ENCODE measurements at regions not wholly inside any gene's neighbourhood (a gene's known extent, or its start where the extent isn't known, plus 50 kb on each side); places are given as distances from the start of the nearest gene placed in this dataset.

GRCh38 chr16:65895906-65896305 is 470.6 kb upstream of the CDH5 start:
- Histone ChIP-seq H3K9me3 (ENCODE audit: control insufficient read depth, insufficient read depth, low read length) (no peaks in the 10 kb centered on the region), H3K27ac (ENCODE audit: low read length) (no peak overlapping the region), H3K4me3 (ENCODE audit: low read length) (no peak overlapping the region), H3K36me3 (ENCODE audit: control insufficient read depth, insufficient read depth, low read length) (no peaks in the 10 kb centered on the region), H3K27me3 (ENCODE audit: control insufficient read depth, insufficient read depth, low read length) (no peaks in the 10 kb centered on the region), H3K4me1 (ENCODE audit: control insufficient read depth, insufficient read depth, low read length) (no peaks in the 10 kb centered on the region)
- no CpG with 5 or more reads among the region's 1 CpG for WGBS (ENCODE audit: insufficient coverage, insufficient read length)
- DNase-seq (ENCODE audit: low read depth, low spot score): no peak

DNA sequence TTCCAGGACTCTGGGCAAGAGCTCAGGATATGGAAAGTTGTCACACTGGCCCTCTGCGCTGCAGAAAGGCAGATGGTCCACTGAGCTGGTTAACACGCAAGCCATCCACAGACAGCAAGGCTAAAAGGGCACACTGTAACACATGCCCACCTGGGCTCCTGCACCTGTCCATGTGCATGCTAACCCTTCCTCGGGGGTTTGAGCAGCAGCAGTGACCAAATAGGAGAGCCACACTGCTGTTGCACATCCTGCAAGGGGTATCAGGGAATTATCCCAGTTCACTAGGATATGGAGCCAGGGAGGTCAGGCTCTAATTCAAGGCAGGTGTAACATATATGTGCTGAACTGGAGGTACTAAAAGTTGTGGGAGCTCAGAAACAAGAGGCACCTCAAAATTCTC is 471.0 kb upstream of the CDH5 start:
- H3K9me3 ChIP-seq (ENCODE audit: control insufficient read depth, insufficient read depth, low read length): no peaks in the 10 kb centered on the region
- no peak overlapping the region for H3K27ac ChIP-seq (ENCODE audit: low read length)
- H3K27me3 ChIP-seq (ENCODE audit: control insufficient read depth, insufficient read depth, low read length): no peaks in the 10 kb centered on the region
- no peak overlapping the region for H3K4me3 ChIP-seq (ENCODE audit: low read length)
- no peaks in the 10 kb centered on the region for H3K36me3 ChIP-seq (ENCODE audit: control insufficient read depth, insufficient read depth, low read length)
- no peaks in the 10 kb centered on the region for H3K4me1 ChIP-seq (ENCODE audit: control insufficient read depth, insufficient read depth, low read length)
- no peak for DNase-seq (ENCODE audit: low read depth, low spot score)
- no CpG with 5 or more reads among the region's 3 CpGs for WGBS (ENCODE audit: insufficient coverage, insufficient read length)

- no CpG with 5 or more reads among the region's 4 CpGs for WGBS (ENCODE audit: insufficient coverage, insufficient read length)
Observed at GRCh38 chr16:65890203-65890602, 476.3 kb upstream of the CDH5 start.

DNA sequence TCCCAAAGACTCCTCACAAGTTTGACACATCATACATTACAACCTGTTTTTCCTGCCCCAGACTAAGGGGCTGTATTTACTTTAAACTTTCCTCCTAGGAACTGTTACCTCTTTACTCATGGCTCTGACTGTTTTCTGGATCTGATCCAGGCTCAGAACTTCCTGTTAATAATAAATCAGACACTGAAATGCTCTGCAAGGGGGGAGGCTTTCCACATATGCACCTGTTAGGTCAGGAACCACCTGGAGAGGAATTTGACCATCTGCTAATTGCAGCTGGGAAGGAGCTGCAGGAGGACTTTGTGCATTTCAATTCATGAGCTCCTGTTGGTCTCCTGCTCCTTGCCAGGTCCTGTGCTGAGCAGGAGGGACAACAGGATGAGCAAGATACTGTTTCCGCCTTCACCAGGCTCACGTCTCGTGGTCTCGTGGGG is 476.9 kb upstream of the CDH5 start:
- no CpG with 5 or more reads among the region's 4 CpGs for WGBS (ENCODE audit: insufficient coverage, insufficient read length)
- no peak for DNase-seq (ENCODE audit: low read depth, low spot score)
- H3K36me3 ChIP-seq (ENCODE audit: control insufficient read depth, insufficient read depth, low read length): no peaks in the 10 kb centered on the region
- H3K27ac ChIP-seq (ENCODE audit: low read length): no peak overlapping the region
- H3K4me3 ChIP-seq (ENCODE audit: low read length): no peak overlapping the region
- H3K27me3 ChIP-seq (ENCODE audit: control insufficient read depth, insufficient read depth, low read length): no peaks in the 10 kb centered on the region
- H3K9me3 ChIP-seq (ENCODE audit: control insufficient read depth, insufficient read depth, low read length): no peaks in the 10 kb centered on the region
- no peaks in the 10 kb centered on the region; the same call in 1 of the 2 replicates for H3K4me1 ChIP-seq (ENCODE audit: control insufficient read depth, insufficient read depth, low read length)

More at GRCh38 chr16:65890203-65890602, 476.3 kb upstream of the CDH5 start:
- Histone ChIP-seq H3K4me1 (ENCODE audit: control insufficient read depth, insufficient read depth, low read length) (no peaks in the 10 kb centered on the region; the same call in 1 of the 2 replicates), H3K27ac (ENCODE audit: low read length) (no peak overlapping the region), H3K27me3 (ENCODE audit: control insufficient read depth, insufficient read depth, low read length) (no peaks in the 10 kb centered on the region), H3K4me3 (ENCODE audit: low read length) (no peak overlapping the region), H3K9me3 (ENCODE audit: control insufficient read depth, insufficient read depth, low read length) (no peaks in the 10 kb centered on the region), H3K36me3 (ENCODE audit: control insufficient read depth, insufficient read depth, low read length) (no peaks in the 10 kb centered on the region)
- no peak for DNase-seq (ENCODE audit: low read depth, low spot score)

- Histone ChIP-seq H3K27ac (ENCODE audit: low read length) (no peak overlapping the region), H3K27me3 (ENCODE audit: control insufficient read depth, insufficient read depth, low read length) (no peaks in the 10 kb centered on the region), H3K4me3 (ENCODE audit: low read length) (no peak overlapping the region), H3K36me3 (ENCODE audit: control insufficient read depth, insufficient read depth, low read length) (no peaks in the 10 kb centered on the region), H3K4me1 (ENCODE audit: control insufficient read depth, insufficient read depth, low read length) (no peaks in the 10 kb centered on the region; the same call in 1 of the 2 replicates), H3K9me3 (ENCODE audit: control insufficient read depth, insufficient read depth, low read length) (no peaks in the 10 kb centered on the region)
- WGBS (ENCODE audit: insufficient coverage, insufficient read length): no CpG with 5 or more reads among the region's 8 CpGs
- no peak for DNase-seq (ENCODE audit: low read depth, low spot score)
Observed at GRCh38 chr16:65888201-65888600, 478.3 kb upstream of the CDH5 start.

DNA sequence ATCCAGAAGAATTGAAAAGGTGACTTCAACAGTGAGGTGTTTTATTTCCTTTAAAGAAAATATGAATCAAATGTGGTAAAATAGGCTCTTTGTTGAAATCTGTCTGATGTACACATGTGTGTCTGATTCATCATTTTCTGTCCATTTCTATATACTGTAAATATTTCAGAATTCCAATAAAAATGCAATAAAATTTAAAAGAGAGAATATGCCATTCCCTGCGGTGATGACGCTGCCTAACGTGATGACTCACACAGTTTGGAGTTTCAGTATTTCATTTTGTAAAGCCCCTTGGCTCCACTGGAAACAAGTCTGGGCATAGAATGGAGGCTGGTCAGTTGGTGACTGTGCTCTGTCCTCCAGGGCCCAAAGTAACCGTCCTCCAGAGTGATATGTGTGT is 482.5 kb upstream of the CDH5 start:
- no peaks in the 10 kb centered on the region; the same call in 1 of the 2 replicates for H3K4me1 ChIP-seq (ENCODE audit: control insufficient read depth, insufficient read depth, low read length)
- no peak for DNase-seq (ENCODE audit: low read depth, low spot score)
- H3K27me3 ChIP-seq (ENCODE audit: control insufficient read depth, insufficient read depth, low read length): no peaks in the 10 kb centered on the region
- H3K4me3 ChIP-seq (ENCODE audit: low read length): no peak overlapping the region
- no CpG with 5 or more reads among the region's 4 CpGs for WGBS (ENCODE audit: insufficient coverage, insufficient read length)
- no peaks in the 10 kb centered on the region for H3K36me3 ChIP-seq (ENCODE audit: control insufficient read depth, insufficient read depth, low read length)
- H3K9me3 ChIP-seq (ENCODE audit: control insufficient read depth, insufficient read depth, low read length): no peaks in the 10 kb centered on the region
- no peak overlapping the region for H3K27ac ChIP-seq (ENCODE audit: low read length)

DNA sequence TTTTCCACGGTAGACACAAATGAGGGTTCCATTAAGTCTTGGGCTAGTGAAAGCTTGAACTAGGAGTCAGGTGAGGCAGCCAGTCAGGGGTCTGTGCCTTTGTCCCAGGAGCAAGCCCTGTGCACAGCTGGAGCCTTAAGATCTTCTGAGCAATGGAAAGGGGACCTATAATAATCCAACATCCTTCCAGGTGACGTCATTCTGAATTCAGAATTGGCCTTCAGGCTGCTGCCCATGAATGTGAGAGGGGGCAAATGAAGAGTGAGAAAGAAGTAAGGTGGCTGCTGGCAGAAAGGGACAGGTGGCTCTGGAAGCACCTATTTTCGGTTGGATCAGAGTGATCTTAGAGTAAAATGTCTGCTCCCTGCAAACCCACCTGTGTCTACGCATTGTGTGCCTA is 488.1 kb upstream of the CDH5 start:
- Histone ChIP-seq H3K4me1 (ENCODE audit: control insufficient read depth, insufficient read depth, low read length) (no peaks in the 10 kb centered on the region), H3K27ac (ENCODE audit: low read length) (no peak overlapping the region), H3K27me3 (ENCODE audit: control insufficient read depth, insufficient read depth, low read length) (no peaks in the 10 kb centered on the region), H3K4me3 (ENCODE audit: low read length) (no peak overlapping the region), H3K36me3 (ENCODE audit: control insufficient read depth, insufficient read depth, low read length) (no peaks in the 10 kb centered on the region), H3K9me3 (ENCODE audit: control insufficient read depth, insufficient read depth, low read length) (no peaks in the 10 kb centered on the region)
- DNase-seq (ENCODE audit: low read depth, low spot score): no peak
- WGBS (ENCODE audit: insufficient coverage, insufficient read length): no CpG with 5 or more reads among the region's 4 CpGs

DNA sequence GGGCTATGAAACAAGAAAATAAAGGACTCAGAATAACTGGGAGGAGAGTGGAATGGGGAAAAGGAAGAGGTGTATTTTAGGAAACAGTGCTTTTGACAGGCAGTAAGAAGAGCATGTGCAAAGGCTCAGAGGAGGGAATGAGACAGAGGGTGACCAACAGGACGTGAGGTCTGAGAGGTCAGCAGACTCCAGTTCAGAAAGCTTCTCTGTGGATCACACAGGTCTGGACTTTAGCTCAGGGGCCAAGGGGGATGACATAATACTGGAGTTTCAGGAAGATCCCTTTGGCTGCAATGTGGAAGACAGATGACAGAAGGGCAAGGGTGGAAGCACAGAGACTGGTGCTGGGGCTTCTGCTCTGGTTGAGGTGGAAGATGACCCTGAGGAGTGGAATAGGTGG is 489.9 kb upstream of the CDH5 start:
- WGBS (ENCODE audit: insufficient coverage, insufficient read length): no CpG with 5 or more reads among the region's 1 CpG
- H3K27me3 ChIP-seq (ENCODE audit: control insufficient read depth, insufficient read depth, low read length): no peaks in the 10 kb centered on the region
- no peaks in the 10 kb centered on the region for H3K9me3 ChIP-seq (ENCODE audit: control insufficient read depth, insufficient read depth, low read length)
- H3K36me3 ChIP-seq (ENCODE audit: control insufficient read depth, insufficient read depth, low read length): no peaks in the 10 kb centered on the region
- no peak overlapping the region for H3K4me3 ChIP-seq (ENCODE audit: low read length)
- H3K27ac ChIP-seq (ENCODE audit: low read length): no peak overlapping the region
- no peak for DNase-seq (ENCODE audit: low read depth, low spot score)
- no peaks in the 10 kb centered on the region for H3K4me1 ChIP-seq (ENCODE audit: control insufficient read depth, insufficient read depth, low read length)

GRCh38 chr16:65876056-65876408 is 490.5 kb upstream of the CDH5 start:
- WGBS (ENCODE audit: insufficient coverage, insufficient read length): no CpG with 5 or more reads among the region's 3 CpGs
- Histone ChIP-seq H3K4me3 (ENCODE audit: low read length) (no peak overlapping the region), H3K4me1 (ENCODE audit: control insufficient read depth, insufficient read depth, low read length) (no peaks in the 10 kb centered on the region), H3K27me3 (ENCODE audit: control insufficient read depth, insufficient read depth, low read length) (no peaks in the 10 kb centered on the region), H3K36me3 (ENCODE audit: control insufficient read depth, insufficient read depth, low read length) (no peaks in the 10 kb centered on the region), H3K9me3 (ENCODE audit: control insufficient read depth, insufficient read depth, low read length) (no peaks in the 10 kb centered on the region), H3K27ac (ENCODE audit: low read length) (no peak overlapping the region)
- no peak for DNase-seq (ENCODE audit: low read depth, low spot score)

- Histone ChIP-seq H3K9me3 (ENCODE audit: control insufficient read depth, insufficient read depth, low read length) (no peaks in the 10 kb centered on the region), H3K27ac (ENCODE audit: low read length) (no peak overlapping the region), H3K4me3 (ENCODE audit: low read length) (no peak overlapping the region), H3K27me3 (ENCODE audit: control insufficient read depth, insufficient read depth, low read length) (no peaks in the 10 kb centered on the region), H3K36me3 (ENCODE audit: control insufficient read depth, insufficient read depth, low read length) (no peaks in the 10 kb centered on the region), H3K4me1 (ENCODE audit: control insufficient read depth, insufficient read depth, low read length) (no peaks in the 10 kb centered on the region)
- WGBS (ENCODE audit: insufficient coverage, insufficient read length): no CpG with 5 or more reads among the region's 6 CpGs
- no peak for DNase-seq (ENCODE audit: low read depth, low spot score)
Observed at GRCh38 chr16:65875381-65876055, 491.0 kb upstream of the CDH5 start.

GRCh38 chr16:65869261-65869660 is 497.2 kb upstream of the CDH5 start:
- no peaks in the 10 kb centered on the region for H3K4me1 ChIP-seq (ENCODE audit: control insufficient read depth, insufficient read depth, low read length)
- no peak for DNase-seq (ENCODE audit: low read depth, low spot score)
- H3K27ac ChIP-seq (ENCODE audit: low read length): no peak overlapping the region
- H3K36me3 ChIP-seq (ENCODE audit: control insufficient read depth, insufficient read depth, low read length): no peaks in the 10 kb centered on the region
- H3K9me3 ChIP-seq (ENCODE audit: control insufficient read depth, insufficient read depth, low read length): peaks cover 4% of the 10 kb centered on the region
- no peaks in the 10 kb centered on the region for H3K27me3 ChIP-seq (ENCODE audit: control insufficient read depth, insufficient read depth, low read length)
- no peak overlapping the region for H3K4me3 ChIP-seq (ENCODE audit: low read length)
- no CpG with 5 or more reads among the region's 4 CpGs for WGBS (ENCODE audit: insufficient coverage, insufficient read length)
